OCI-LY1 (cell line): ENCODE measurements at regions not wholly inside any gene's neighbourhood (a gene's known extent, or its start where the extent isn't known, plus 50 kb on each side); places are given as distances from the start of the nearest gene placed in this dataset.

Experiments
- H2AFZ ChIP-seq: fragments of 200-600 bp; sonication (generic), shearing (Covaris generic); 2 replicates; pipeline ENCODE4 v1.6.0; 2014; ENCODE audit warnings: antibody characterized with exemption, mild to moderate bottlenecking, low read length
- H3F3A ChIP-seq: fragments of 200-600 bp; sonication (generic), shearing (Covaris generic); 2 replicates; pipeline ENCODE4 v1.6.0; 2014; ENCODE audit warnings: mild to moderate bottlenecking, antibody characterized with exemption, low read length, moderate library complexity; ENCODE audit not compliant: insufficient read depth
- H3K27ac ChIP-seq: fragments of 200-600 bp; sonication (generic); 2 replicates; pipeline ENCODE4 v1.5.1; 2014; ENCODE audit warnings: low read length, mixed run types, mild to moderate bottlenecking, low read depth; ENCODE audit not compliant: poor library complexity, severe bottlenecking
- H3K27me3 ChIP-seq: fragments of 200-600 bp; sonication (generic); 2 replicates; pipeline ENCODE4 v1.6.0; 2014; ENCODE audit warnings: antibody characterized with exemption, mild to moderate bottlenecking, low read length, moderate library complexity; ENCODE audit not compliant: insufficient read depth
- H3K36me3 ChIP-seq: fragments of 200-600 bp; sonication (generic); 2 replicates; pipeline ENCODE4 v1.6.1; 2014; ENCODE audit warnings: mild to moderate bottlenecking, antibody characterized with exemption, low read length, moderate library complexity, mixed read lengths; ENCODE audit not compliant: insufficient read depth
- H3K4me1 ChIP-seq: fragments of 200-600 bp; sonication (generic); 2 replicates; pipeline ENCODE4 v1.5.1; 2014; ENCODE audit warnings: mild to moderate bottlenecking, low read length, moderate library complexity; ENCODE audit not compliant: insufficient read depth, severe bottlenecking
- H3K4me2 ChIP-seq: fragments of 200-600 bp; sonication (generic), shearing (Covaris generic); 2 replicates; pipeline ENCODE4 v1.6.1; 2014; ENCODE audit warnings: low read length
- H3K4me3 ChIP-seq: fragments of 200-600 bp; sonication (generic); 2 replicates; pipeline ENCODE4 v1.5.1; 2014; ENCODE audit warnings: low read length, low read depth, mild to moderate bottlenecking, mixed read lengths; ENCODE audit not compliant: poor library complexity, severe bottlenecking
- H3K79me2 ChIP-seq: fragments of 200-600 bp; shearing (Covaris generic); 2 replicates; pipeline ENCODE4 v1.6.1; 2016; ENCODE audit warnings: mixed run types, low read length, mixed read lengths; ENCODE audit not compliant: insufficient read depth
- H3K9ac ChIP-seq: fragments of 200-600 bp; sonication (generic), shearing (Covaris generic); 2 replicates; pipeline ENCODE4 v1.6.1; 2014; ENCODE audit warnings: mild to moderate bottlenecking, low read length, mixed read lengths
- H3K9me2 ChIP-seq: fragments of 200-600 bp; sonication (generic), shearing (Covaris generic); 2 replicates; pipeline ENCODE4 v1.6.1; 2014; ENCODE audit warnings: low read depth, mild to moderate bottlenecking, low read length, mixed read lengths
- H3K9me3 ChIP-seq: fragments of 200-600 bp; shearing (Covaris generic); 2 replicates; pipeline ENCODE4 v1.6.1; 2014; ENCODE audit warnings: low read length, mixed read lengths
- H4K20me1 ChIP-seq: fragments of 200-600 bp; sonication (generic), shearing (Covaris generic); 2 replicates; pipeline ENCODE4 v1.6.0; 2016; ENCODE audit warnings: mild to moderate bottlenecking, low read length; ENCODE audit not compliant: insufficient read depth
- CTCF ChIP-seq: fragments of 200-600 bp; sonication (generic), shearing (Covaris generic); IDR thresholded peaks from 2 replicates; pipeline ENCODE4 v1.5.1; 2017; ENCODE audit warnings: mild to moderate bottlenecking, antibody characterized with exemption, low read length, moderate library complexity, mixed read lengths
- EZH2 ChIP-seq: fragments of 200-600 bp; sonication (generic), shearing (Covaris generic); IDR thresholded peaks from 2 replicates; pipeline ENCODE4 v1.8.0; 2017; ENCODE audit warnings: borderline replicate concordance, mixed run types, mild to moderate bottlenecking, antibody characterized with exemption, low read length, moderate library complexity, mixed read lengths

- H2AFZ ChIP-seq = no peak overlapping the region
- H3K9me2 ChIP-seq = no peaks in the 10 kb centered on the region
- H3K4me1 ChIP-seq = no peaks in the 10 kb centered on the region
- no peak overlapping the region for H3K4me2 ChIP-seq
- no peaks in the 10 kb centered on the region for H3K9me3 ChIP-seq
- no peak overlapping the region for H3K27ac ChIP-seq
- no peaks in the 10 kb centered on the region for H3F3A ChIP-seq
- no peaks in the 10 kb centered on the region for H4K20me1 ChIP-seq
- no peaks in the 10 kb centered on the region for H3K36me3 ChIP-seq
- H3K79me2 ChIP-seq = no peaks in the 10 kb centered on the region
- no peaks in the 10 kb centered on the region for H3K27me3 ChIP-seq
- no peak overlapping the region for H3K4me3 ChIP-seq
- no peak overlapping the region for H3K9ac ChIP-seq
- TF ChIP-seq EZH2 (no peak), CTCF (no peak)
These were observed 278.3 kb upstream of the SGK1 start for GRCh38 chr6:134596191-134596590.

- Histone ChIP-seq H4K20me1 (no peaks in the 10 kb centered on the region), H3K27me3 (no peaks in the 10 kb centered on the region), H3K9ac (no peak overlapping the region), H3K9me3 (no peaks in the 10 kb centered on the region), H3K4me3 (no peak overlapping the region), H3K36me3 (no peaks in the 10 kb centered on the region), H3K4me1 (no peaks in the 10 kb centered on the region), H3K4me2 (no peak overlapping the region), H3K9me2 (no peaks in the 10 kb centered on the region), H3K27ac (no peak overlapping the region), H3F3A (no peaks in the 10 kb centered on the region), H3K79me2 (no peaks in the 10 kb centered on the region), H2AFZ (no peak overlapping the region)
- TF ChIP-seq CTCF (no peak), EZH2 (no peak)
These were observed 277.0 kb upstream of the SGK1 start for GRCh38 chr6:134594881-134595280.

GRCh38 chr6:134593887-134594286 is 276.0 kb upstream of the SGK1 start:
- TF ChIP-seq EZH2 = no peak
- TF ChIP-seq CTCF = no peak
- Histone ChIP-seq H4K20me1 (no peaks in the 10 kb centered on the region), H3F3A (no peaks in the 10 kb centered on the region), H3K79me2 (no peaks in the 10 kb centered on the region), H3K27me3 (no peaks in the 10 kb centered on the region), H3K4me1 (no peaks in the 10 kb centered on the region), H3K36me3 (no peaks in the 10 kb centered on the region), H2AFZ (no peak overlapping the region), H3K9ac (no peak overlapping the region), H3K27ac (no peak overlapping the region), H3K9me2 (no peaks in the 10 kb centered on the region), H3K4me3 (no peak overlapping the region), H3K9me3 (no peaks in the 10 kb centered on the region), H3K4me2 (no peak overlapping the region)
